Stimulated activated CD4-positive, alpha-beta T cell treated with anti-CD3 and anti-CD28 coated beads, TNF-alpha, amount 100 ng/mL, for 4 hours (primary cell): ENCODE measurements at regions not wholly inside any gene's neighbourhood (a gene's known extent, or its start where the extent isn't known, plus 50 kb on each side); places are given as distances from the start of the nearest gene placed in this dataset.
"Not testable (repeated sequence)": the region's sequence is repeated elsewhere in the genome, so short reads cannot be mapped to it uniquely, and the experiment has no call there.

Source experiments
- DNase-seq, 3 experiments: peaks; one replicate each; pipeline ENCODE4 v3.0.0-alpha.2; 2020; ENCODE audit warnings: low read depth in 3 of 3

DNA sequence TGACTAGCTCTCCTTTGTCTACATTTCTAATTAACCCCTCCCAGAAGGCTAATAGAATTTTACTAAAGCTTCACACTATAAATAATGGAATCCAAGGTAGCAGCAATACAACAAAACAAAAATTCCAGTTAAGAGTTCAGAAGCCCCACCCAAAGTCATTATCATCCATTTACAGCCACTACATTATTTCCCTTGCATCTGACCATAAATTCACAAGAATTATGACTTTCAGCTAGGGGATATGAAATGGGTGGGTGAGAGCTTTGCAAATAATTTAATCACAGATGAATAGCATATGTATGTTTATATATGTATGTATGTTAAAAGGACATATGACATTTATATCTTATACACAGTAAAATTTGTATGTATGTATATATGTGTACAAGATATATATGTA lies 65.3 kb upstream of the PTGDR start:
- no peak for DNase-seq

- no peak for DNase-seq
Observed at GRCh38 chr14:52190337-52190931, 77.1 kb upstream of the PTGDR start.

DNA sequence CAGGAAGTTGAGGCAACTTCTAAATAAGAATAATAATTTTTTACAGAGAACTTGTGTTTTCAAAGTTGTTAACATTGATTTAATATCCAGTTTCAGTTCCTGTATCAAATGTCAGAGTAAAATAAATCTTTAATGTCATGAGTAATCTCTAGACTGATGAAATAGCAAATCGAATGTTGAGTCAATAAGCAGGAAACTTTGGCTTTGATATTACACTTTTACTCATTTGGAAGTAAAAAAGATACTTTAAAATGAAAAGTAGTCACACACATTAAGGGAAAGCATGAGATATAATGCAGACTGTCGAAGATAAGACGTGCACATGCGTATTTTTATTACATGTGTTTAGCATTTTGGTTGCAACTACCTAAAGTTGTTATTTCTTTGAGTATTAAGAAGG lies 78.2 kb upstream of the PTGDR start:
- no peak for DNase-seq

- DNase-seq: no peak
Observed at GRCh38 chr14:52188381-52188780, 79.1 kb upstream of the PTGDR start.

DNA sequence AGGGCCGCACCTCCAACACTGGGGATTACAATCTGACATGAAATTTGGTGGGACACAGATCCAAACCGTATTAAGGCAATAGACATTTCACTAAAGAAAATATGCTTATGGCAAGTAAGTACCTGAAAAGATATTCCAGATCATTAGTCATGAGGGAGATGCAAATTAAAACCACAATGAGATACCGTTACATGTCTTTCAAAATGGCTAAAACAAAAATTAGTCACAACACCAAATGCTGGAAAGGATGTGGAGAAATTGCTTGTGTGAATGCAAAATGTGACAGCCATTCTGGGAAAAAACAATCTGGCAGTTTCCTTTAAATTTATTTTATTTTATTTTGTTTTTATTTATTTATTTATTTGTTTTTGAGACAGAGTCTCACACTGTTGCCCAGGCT lies 82.3 kb upstream of the PTGDR start:
- no peak for DNase-seq

GRCh38 chr14:52182853-52183252 lies 84.6 kb upstream of the PTGDR start:
- DNase-seq: no peak

GRCh38 chr14:52179141-52179790 lies 88.2 kb upstream of the PTGDR start:
- DNase-seq: no peak

GRCh38 chr14:52175982-52176502 lies 91.5 kb upstream of the PTGDR start:
- DNase-seq: peak in 1 of 3 experiments; percentile 10

GRCh38 chr14:52171932-52172331 lies 95.6 kb upstream of the PTGDR start:
- DNase-seq: not testable (repeated sequence)

GRCh38 chr14:52166822-52167221 lies 98.0 kb upstream of the NID2 start:
- DNase-seq: no peak

DNA sequence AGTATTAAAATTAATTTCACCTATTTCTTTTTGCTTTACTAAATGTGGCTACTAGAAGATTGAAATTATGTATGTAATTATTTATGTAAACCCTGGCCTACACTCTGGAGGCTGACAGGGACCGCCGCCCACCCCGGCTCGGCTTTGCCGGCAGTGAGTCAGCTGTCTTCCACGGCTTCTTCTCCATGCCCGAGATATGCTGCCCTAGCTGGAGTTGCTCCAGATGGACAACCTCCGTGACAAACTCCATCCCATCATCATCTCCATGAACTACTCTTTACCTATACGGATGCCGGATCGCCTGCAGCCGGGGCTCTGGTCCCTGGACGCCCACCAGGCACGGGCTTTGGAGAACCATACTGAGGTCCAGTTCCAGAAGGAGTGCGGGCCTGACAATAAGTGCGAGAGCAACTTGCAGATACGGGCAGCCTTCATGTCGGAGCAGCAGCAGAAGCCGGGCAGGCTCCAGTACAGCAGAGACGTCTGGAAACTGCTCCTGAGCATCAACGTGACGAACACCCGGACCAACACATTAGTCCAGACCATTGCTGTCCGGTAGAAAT lies 86.9 kb upstream of the NID2 start:
- DNase-seq: no peak

- no peak for DNase-seq
Observed at GRCh38 chr14:52154992-52155650, 86.3 kb upstream of the NID2 start.

DNA sequence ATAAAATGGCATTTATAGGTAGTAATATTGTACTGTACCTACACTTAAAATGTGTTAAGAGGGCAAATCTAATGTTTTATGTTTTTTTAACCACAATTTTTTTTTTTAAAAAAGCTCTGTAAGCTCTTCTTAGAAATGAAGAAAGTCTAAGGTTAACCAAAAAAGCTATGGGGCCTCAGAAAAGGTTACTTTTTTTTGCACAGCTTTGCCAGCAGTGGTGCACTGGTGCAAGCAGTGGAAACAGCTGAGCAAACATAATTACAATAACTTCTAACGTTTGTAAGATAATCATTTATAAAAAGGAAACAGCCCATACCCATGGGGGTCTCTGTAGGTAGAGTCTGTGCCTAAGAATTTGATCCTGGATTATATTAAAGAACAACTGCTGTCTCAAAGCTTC lies 85.1 kb upstream of the NID2 start:
- no peak for DNase-seq

DNA sequence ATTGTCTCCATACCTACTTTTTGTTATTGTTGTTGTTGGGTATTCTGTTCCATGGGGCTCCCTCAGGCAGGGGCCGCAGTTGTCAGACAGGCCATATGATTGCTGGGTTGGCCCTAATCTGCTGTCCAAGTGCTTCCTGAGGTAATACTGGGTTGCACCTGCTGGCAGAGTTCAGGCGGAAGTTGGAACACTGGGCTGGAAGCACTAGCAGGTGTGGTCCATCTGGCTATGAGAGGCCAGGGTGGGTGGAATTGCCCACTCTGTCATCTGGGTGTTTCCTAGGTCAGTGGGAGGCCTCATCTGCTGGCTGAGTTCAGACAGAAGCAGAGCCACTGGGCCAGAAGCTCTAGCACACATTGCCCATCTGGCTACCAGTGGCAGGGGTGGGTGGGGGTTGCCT lies 81.3 kb upstream of the NID2 start:
- no peak for DNase-seq

- DNase-seq: no peak
Observed at GRCh38 chr14:52148371-52148770, 79.5 kb upstream of the NID2 start.

GRCh38 chr14:52146504-52146903 lies 77.6 kb upstream of the NID2 start:
- DNase-seq: no peak

GRCh38 chr14:52144099-52144498 lies 75.2 kb upstream of the NID2 start:
- not testable (repeated sequence) for DNase-seq

DNA sequence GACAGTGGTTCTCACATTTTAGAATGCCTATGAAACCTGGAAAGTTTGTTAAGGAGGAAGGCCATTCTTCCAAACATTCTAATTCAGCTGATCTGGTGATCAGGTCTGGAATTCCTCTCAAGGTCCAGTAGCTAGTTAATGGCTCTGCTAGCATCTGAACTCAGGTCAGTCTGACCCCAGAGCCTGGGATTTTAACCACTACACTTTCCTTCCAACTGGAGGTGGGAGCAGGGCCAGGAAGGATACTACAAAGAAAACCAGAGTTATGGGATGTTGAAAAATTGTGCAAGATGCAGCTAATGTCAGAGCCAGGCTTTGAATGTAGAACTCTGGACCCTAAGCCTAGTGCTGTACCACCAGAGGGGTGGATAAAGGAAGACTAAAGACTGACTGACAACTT lies 73.6 kb upstream of the NID2 start:
- DNase-seq: no peak

GRCh38 chr14:52131640-52132320 lies 62.9 kb upstream of the NID2 start:
- DNase-seq: no peak

DNA sequence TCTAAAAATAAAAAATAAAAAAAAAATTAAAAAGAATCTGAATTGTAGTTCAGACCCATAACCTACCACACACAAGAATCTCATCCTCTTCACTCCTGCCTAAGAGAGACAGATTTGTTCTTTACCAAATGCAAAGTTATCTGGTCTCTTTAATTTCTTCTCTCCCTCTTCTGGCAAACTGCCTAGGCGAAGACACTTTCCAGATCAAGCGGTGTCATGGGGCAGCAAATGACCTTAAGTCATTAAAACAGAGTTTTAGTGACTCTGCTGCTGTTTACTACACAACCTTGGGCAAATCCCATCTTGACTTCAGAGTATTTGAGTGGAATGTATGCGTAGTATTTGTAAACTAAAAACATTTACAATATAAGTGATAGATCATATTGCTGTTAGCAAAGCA lies 60.9 kb upstream of the NID2 start:
- DNase-seq: no peak

DNA sequence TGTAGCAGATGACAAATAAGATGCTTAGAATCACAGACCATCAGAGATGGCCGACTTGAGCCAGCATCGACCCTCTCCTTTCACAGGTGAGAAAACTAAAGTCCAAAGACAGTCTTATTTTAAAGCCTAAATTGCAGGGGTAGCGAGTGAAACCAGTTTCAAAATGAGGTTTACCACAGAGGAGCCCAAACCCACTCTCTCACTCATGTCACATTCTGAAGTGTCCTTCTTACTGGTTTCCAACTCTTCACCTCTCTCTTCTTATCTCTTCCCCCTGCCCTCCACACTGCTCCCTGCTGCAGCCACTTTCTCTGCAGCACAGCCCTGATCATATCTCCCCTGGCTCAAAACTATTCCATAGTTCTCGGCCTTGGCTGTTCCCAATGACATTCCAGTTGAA lies 57.0 kb upstream of the NID2 start:
- no peak for DNase-seq
